K562 (cell line): ENCODE measurements at regions not wholly inside any gene's neighbourhood (a gene's known extent, or its start where the extent isn't known, plus 50 kb on each side); places are given as distances from the start of the nearest gene placed in this dataset.

Experiments
- ATAC-seq: fragments of 200-7000 bp; cut with Tn5 transposase; 3 replicates; pipeline ENCODE4 v1.9.1; 2020; ENCODE audit warnings: moderate library complexity
- BruUV-seq: library from RNA; stranded (reverse); fragments of 400-500 nt; replicated peaks from 2 replicates; lab custom pipeline; 2021; lab: Mats Ljungman, UMichigan
- CTCF ChIA-PET: fragments of 300-600 bp; formaldehyde crosslinking; extraction: SDS; loops from one replicate; lab custom pipeline; 2021; ENCODE audit warnings: low intra/inter-chr PET ratio; lab: Yijun Ruan, JAX
- POLR2A ChIA-PET: fragments of 300-600, 350-650 bp; sonication (Branson Sonifier 250); formaldehyde crosslinking; extraction: SDS; loops from one replicate; lab custom pipeline; 2021; ENCODE audit warnings: antibody characterized with exemption, inconsistent platforms; lab: Yijun Ruan, JAX
- DNase-seq, 4 experiments: peaks; one replicate each; pipeline versions ENCODE4 v3.0.0 to v3.0.0-alpha.2; 2011 to 2018; ENCODE audit warnings: low spot score in 3 of 4, mixed read lengths in 3 of 4; ENCODE audit errors: extremely low read depth in 1 of 4
- FAIRE-seq: peaks from 2 replicates; lab custom pipeline; 2011; peaks lifted over from hg19 to GRCh38; lab: Jason Lieb, UNC
- H2AFZ ChIP-seq: 2 replicates; pipeline ENCODE4 v1.6.0; 2011; ENCODE audit warnings: low read depth, low read length, control low read depth, inconsistent platforms
- H3K27ac ChIP-seq: fragments of 200-600 bp; 3 replicates; pipeline ENCODE4 v1.8.0; 2011; ENCODE audit warnings: low read depth, mild to moderate bottlenecking, control low read depth, inconsistent platforms, low read length, moderate library complexity, mixed read lengths; ENCODE audit errors: extremely low read depth
- H3K27me3 ChIP-seq, 2 experiments: fragments of 300-600 bp in 1 of 2; 2 replicates in 1 of 2; 3 replicates in 1 of 2; pipeline versions ENCODE4 v1.6.0 to v1.8.0; 2011; ENCODE audit warnings: inconsistent platforms in 2 of 2, low read length in 2 of 2, mild to moderate bottlenecking in 1 of 2, mixed read lengths in 1 of 2, moderate library complexity in 1 of 2; ENCODE audit not compliant: control insufficient read depth in 2 of 2, insufficient read depth in 2 of 2
- H3K36me3 ChIP-seq: fragments of 300-600 bp; 3 replicates; pipeline ENCODE4 v1.8.0; 2011; ENCODE audit warnings: mild to moderate bottlenecking, low read length, inconsistent platforms; ENCODE audit not compliant: control insufficient read depth, insufficient read depth
- H3K4me1 ChIP-seq, 2 experiments: fragments of 200-600 bp in 1 of 2; replicated peaks in 1 of 2; 2 replicates in 1 of 2; 3 replicates in 1 of 2; pipeline versions ENCODE4 v1.5.1 to v1.8.0; 2011; ENCODE audit warnings: inconsistent platforms in 2 of 2, low read length in 2 of 2, mild to moderate bottlenecking in 1 of 2, mixed read lengths in 1 of 2, moderate library complexity in 1 of 2; ENCODE audit not compliant: control insufficient read depth in 2 of 2, insufficient read depth in 2 of 2
- H3K4me2 ChIP-seq: 2 replicates; pipeline ENCODE4 v1.6.1; 2011; ENCODE audit warnings: low read length, control low read depth, inconsistent platforms, mixed read lengths; ENCODE audit not compliant: insufficient read depth
- H3K4me3 ChIP-seq: fragments of 200-600 bp; sonication (generic), shearing (Covaris generic); 2 replicates; pipeline ENCODE4 v1.5.1; 2016; ENCODE audit warnings: control low read depth, inconsistent platforms
- H3K79me2 ChIP-seq: fragments of 200-600 bp; 3 replicates; pipeline ENCODE4 v1.8.0; 2011; ENCODE audit warnings: low read length, inconsistent platforms; ENCODE audit not compliant: control insufficient read depth, insufficient read depth
- H3K9ac ChIP-seq, 2 experiments: 2 replicates each; pipeline versions ENCODE4 v1.6.0 to v1.6.1; 2011; ENCODE audit warnings: low read depth in 2 of 2, low read length in 2 of 2, control low read depth in 1 of 2, inconsistent platforms in 1 of 2, mild to moderate bottlenecking in 1 of 2, mixed read lengths in 1 of 2; ENCODE audit not compliant: insufficient read depth in 1 of 2
- H3K9me1 ChIP-seq: one replicate; pipeline ENCODE4 v1.6.0; 2011; ENCODE audit warnings: inconsistent platforms, mild to moderate bottlenecking, low read length, moderate library complexity; ENCODE audit not compliant: control insufficient read depth, insufficient read depth
- H3K9me3 ChIP-seq: replicated peaks from 2 replicates; pipeline ENCODE4 v1.5.1; 2011; ENCODE audit warnings: low read depth, low read length, inconsistent platforms; ENCODE audit not compliant: control insufficient read depth, insufficient read depth
- H4K20me1 ChIP-seq: replicated peaks from 2 replicates; pipeline ENCODE4 v1.6.1; 2011; ENCODE audit warnings: low read length, inconsistent platforms, mixed read lengths; ENCODE audit not compliant: control insufficient read depth, insufficient read depth
- ASH1L ChIP-seq: fragments of 450-650 bp; IDR thresholded peaks from 2 replicates; pipeline ENCODE4 v1.6.1; 2018; ENCODE audit warnings: borderline replicate concordance, mild to moderate bottlenecking, low read depth; ENCODE audit not compliant: partially characterized antibody
- CREB3L1 ChIP-seq: fragments of 450-650 bp; IDR thresholded peaks from 2 replicates; pipeline ENCODE4 v1.6.1; 2014; ENCODE audit warnings: low read depth, mild to moderate bottlenecking, moderate library complexity, borderline replicate concordance
- PCBP1 ChIP-seq: fragments of 200-400 bp; formaldehyde crosslinking; IDR thresholded peaks from 2 replicates; pipeline ENCODE4 v1.6.1; 2018; ENCODE audit warnings: mild to moderate bottlenecking, low read depth, low read length; ENCODE audit not compliant: poor library complexity, severe bottlenecking
- RFX1 ChIP-seq: fragments of 450-650 bp; IDR thresholded peaks from 2 replicates; pipeline ENCODE4 v1.6.1; 2016; ENCODE audit warnings: mild to moderate bottlenecking, moderate library complexity
- ZNF140 ChIP-seq: fragments of 250-450 bp; sonication (Bioruptor Pico); IDR thresholded peaks from 2 replicates; pipeline ENCODE4 v1.8.0; 2021; ENCODE audit warnings: moderate library complexity, mild to moderate bottlenecking, inconsistent platforms
- ZSCAN32 ChIP-seq: fragments of 450-650 bp; formaldehyde crosslinking; IDR thresholded peaks from 2 replicates; pipeline ENCODE4 v1.4.0; 2020; ENCODE audit warnings: mild to moderate bottlenecking, moderate library complexity
- WGBS: fragments of 100-300 bp; shearing (Covaris generic); methylation state at CpG from one replicate; pipeline ENCODE4 v1.1.6; 2016; ENCODE audit warnings: low coverage, mixed read lengths; ENCODE audit not compliant: insufficient coverage; ENCODE audit errors: missing lambda C conversion rate; 5-methylcytosine and 5-hydroxymethylcytosine counted together
- in situ Hi-C: fragments of 300-500 bp; cut with MboI; formaldehyde crosslinking; loops from 4 replicates; pipeline ENCODE4 v1.15.0; 2018; ENCODE audit warnings: inconsistent platforms, mixed read lengths
- intact Hi-C: fragments of 100-400 bp; cut with micrococcal nuclease; formaldehyde crosslinking; loops from 2 replicates; pipeline ENCODE4 v1.14.2; 2022

DNA sequence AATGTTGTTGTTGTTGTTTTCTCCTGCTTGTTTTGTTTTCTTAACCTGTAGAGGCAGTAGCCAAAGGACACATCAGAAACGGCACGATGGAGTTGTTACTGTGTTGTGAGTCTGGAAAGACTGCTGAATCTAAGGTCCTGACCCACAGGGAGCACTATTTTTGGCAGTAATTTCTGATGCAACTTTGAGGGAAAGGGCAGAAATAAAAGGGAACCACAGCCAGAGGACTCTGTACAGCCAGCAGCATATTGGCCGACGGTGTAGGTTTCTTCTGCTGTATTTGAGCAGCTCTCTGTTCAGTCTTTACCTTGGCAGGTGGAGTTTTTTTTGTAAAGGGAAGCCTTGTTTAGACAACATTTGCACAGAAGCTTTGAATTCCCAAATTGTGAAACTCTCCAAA is 203.0 kb upstream of the GPR101 start (continued):
- TF ChIP-seq CREB3L1, result no peak
- peak; percentile 87 for TF ChIP-seq ZSCAN32 (CRISPR knock-in tag)
- no peak for TF ChIP-seq ASH1L
- TF ChIP-seq PCBP1, result no peak

DNA sequence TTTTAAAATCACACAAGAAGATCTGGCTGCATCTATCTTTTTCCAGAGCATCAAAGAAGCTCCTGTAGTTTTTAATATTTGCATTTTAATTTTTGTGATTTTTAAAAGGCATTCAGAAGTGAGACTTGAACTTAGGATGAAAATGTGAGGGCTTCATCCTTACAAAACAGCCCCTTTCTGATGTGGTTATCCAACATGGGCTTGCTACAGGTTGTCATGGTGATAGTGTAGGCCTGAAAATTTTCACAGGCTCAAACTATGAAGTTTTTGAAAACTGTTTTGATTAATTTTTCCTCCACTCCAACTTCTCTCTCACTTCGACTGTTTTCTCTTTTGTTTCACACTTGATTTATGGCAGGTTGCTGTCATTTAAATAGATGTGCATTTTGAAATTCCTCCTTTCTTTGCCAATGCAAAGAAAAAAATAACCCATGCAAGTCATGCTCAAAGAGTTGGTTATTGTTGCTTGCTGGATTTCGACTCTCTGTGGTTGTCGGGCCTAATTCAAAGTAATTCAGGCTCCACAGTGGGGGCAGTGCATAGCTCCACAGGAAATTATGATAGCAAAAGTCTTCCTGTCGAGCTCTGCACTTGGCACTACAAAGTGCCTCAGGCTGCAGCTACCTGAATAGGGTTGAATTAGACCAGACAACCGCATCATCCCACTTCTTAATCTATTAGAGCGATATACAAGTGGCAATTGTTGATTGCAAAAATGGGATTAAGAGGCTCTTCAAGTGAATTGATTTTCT is 201.0 kb upstream of the GPR101 start:
- Histone ChIP-seq H3K4me1 (no peaks in the 10 kb centered on the region), H3K4me2 (no peak overlapping the region), H4K20me1 (no peaks in the 10 kb centered on the region), H3K27ac (no peak overlapping the region), H2AFZ (no peak overlapping the region), H3K27me3 (no peaks in the 10 kb centered on the region), H3K9me3 (no peaks in the 10 kb centered on the region), H3K79me2 (no peaks in the 10 kb centered on the region), H3K9ac (no peak overlapping the region), H3K4me3 (no peak overlapping the region), H3K36me3 (no peaks in the 10 kb centered on the region), H3K9me1 (no peaks in the 10 kb centered on the region)
- ChIA-PET POLR2A (interaction anchor here (0.6 kb wide), 1 partner anchor 12 kb away, joined by 3 read pairs; no protein-coding TSS in a partner anchor), CTCF (no interaction called here)
- FAIRE-seq (no peak), ATAC-seq (no peak), DNase-seq (no peak)
- TF ChIP-seq RFX1, result peak; percentile 30
- no peak for TF ChIP-seq ZNF140 (CRISPR knock-in tag)
- WGBS, result 2% methylated on average over 6 of the region's 6 CpGs
- in situ Hi-C loops, result no loop called here
- intact Hi-C loops, result no loop called here
- BruUV-seq, result no TSS peak
